HG03097 (cell line): ENCODE measurements at regions not wholly inside any gene's neighbourhood (a gene's known extent, or its start where the extent isn't known, plus 50 kb on each side); places are given as distances from the start of the nearest gene placed in this dataset.
A peak's percentile ranks its signal among the peaks of the same experiment; 100 is the strongest.

Source experiments
- ATAC-seq: cut with Tn5 transposase; IDR thresholded peaks from one replicate; pipeline ENCODE4 v1.9.1; 2021; ENCODE audit not compliant: unreplicated experiment, low FRiP score

GRCh38 chr3:59425371-59425770 lies 375.5 kb upstream of the CFAP20DC start:
- ATAC-seq, result no peak

GRCh38 chr3:59424268-59425010 lies 374.6 kb upstream of the CFAP20DC start:
- no peak for ATAC-seq

- no peak for ATAC-seq
These were observed 373.9 kb upstream of the CFAP20DC start for GRCh38 chr3:59423707-59424106.

- no peak for ATAC-seq
These were observed 372.5 kb upstream of the CFAP20DC start for GRCh38 chr3:59422312-59422711.

GRCh38 chr3:59418836-59419235 lies 369.0 kb upstream of the CFAP20DC start:
- no peak for ATAC-seq

- no peak for ATAC-seq
These were observed 362.7 kb upstream of the CFAP20DC start for GRCh38 chr3:59412516-59412915.

- ATAC-seq, result no peak
These were observed 361.9 kb upstream of the CFAP20DC start for GRCh38 chr3:59411694-59412093.

- no peak for ATAC-seq
These were observed 361.4 kb upstream of the CFAP20DC start for GRCh38 chr3:59411186-59411585.

- ATAC-seq, result no peak
These were observed 358.3 kb upstream of the CFAP20DC start for GRCh38 chr3:59408047-59408624.

- no peak for ATAC-seq
These were observed 357.6 kb upstream of the CFAP20DC start for GRCh38 chr3:59407425-59407824.

- peak; percentile 83 for ATAC-seq
These were observed 357.1 kb upstream of the CFAP20DC start for GRCh38 chr3:59406943-59407342.

GRCh38 chr3:59404851-59405250 lies 355.0 kb upstream of the CFAP20DC start:
- ATAC-seq, result no peak

GRCh38 chr3:59404064-59404463 lies 354.2 kb upstream of the CFAP20DC start:
- ATAC-seq, result no peak

- no peak for ATAC-seq
These were observed 352.1 kb upstream of the CFAP20DC start for GRCh38 chr3:59401924-59402323.

GRCh38 chr3:59392116-59392515 lies 342.3 kb upstream of the CFAP20DC start:
- ATAC-seq, result no peak

- ATAC-seq, result no peak
These were observed 341.3 kb upstream of the CFAP20DC start for GRCh38 chr3:59391131-59391530.

- ATAC-seq, result peak; percentile 43
These were observed 338.9 kb upstream of the CFAP20DC start for GRCh38 chr3:59388555-59389270.

- ATAC-seq, result peak; percentile 72
These were observed 336.3 kb upstream of the CFAP20DC start for GRCh38 chr3:59386165-59386564.

GRCh38 chr3:59385547-59385946 lies 335.7 kb upstream of the CFAP20DC start:
- ATAC-seq, result no peak

GRCh38 chr3:59381282-59381681 lies 331.5 kb upstream of the CFAP20DC start:
- ATAC-seq, result peak; percentile 67

- no peak for ATAC-seq
These were observed 330.3 kb upstream of the CFAP20DC start for GRCh38 chr3:59380146-59380545.

GRCh38 chr3:59374818-59375211 lies 325.0 kb upstream of the CFAP20DC start:
- peak; percentile 100 for ATAC-seq
